Activated B cell treated with CpG ODN at 0.5 μM for 24 hours (primary cell): ENCODE measurements at regions not wholly inside any gene's neighbourhood (a gene's known extent, or its start where the extent isn't known, plus 50 kb on each side); places are given as distances from the start of the nearest gene placed in this dataset.
A peak's percentile ranks its signal among the peaks of the same experiment; 100 is the strongest.
"Not testable (repeated sequence)": the region's sequence is repeated elsewhere in the genome, so short reads cannot be mapped to it uniquely, and the experiment has no call there.

Experiments used
- ATAC-seq: fragments of 200-7000 bp; cut with Tn5 transposase; one replicate; pipeline ENCODE4 v1.10.0; 2021; ENCODE audit warnings: low read depth, mild to moderate bottlenecking, moderate library complexity
- CTCF ChIA-PET: fragments of 350-600 bp; sonication (Branson Sonifier 250); formaldehyde crosslinking; loops from one replicate; lab custom pipeline; 2021; ENCODE audit warnings: antibody characterized with exemption; lab: Charles Lee
- POLR2A ChIA-PET: fragments of 350-600 bp; sonication (Branson Sonifier 250); formaldehyde crosslinking; loops from one replicate; lab custom pipeline; 2021; ENCODE audit warnings: antibody characterized with exemption; lab: Charles Lee
- DNase-seq: peaks from one replicate; pipeline ENCODE4 v3.0.0; 2022
- H3K27ac Mint-ChIP-seq: one replicate; pipeline ENCODE4 v1.8.0; 2020; ENCODE audit warnings: mixed read lengths
- H3K27me3 Mint-ChIP-seq: one replicate; pipeline ENCODE4 v1.8.0; 2021; ENCODE audit warnings: mixed read lengths
- H3K36me3 Mint-ChIP-seq: one replicate; pipeline ENCODE4 v1.8.0; 2021; ENCODE audit warnings: low read depth, mixed read lengths
- H3K4me1 Mint-ChIP-seq: one replicate; pipeline ENCODE4 v1.8.0; 2021; ENCODE audit warnings: mixed read lengths
- H3K4me3 Mint-ChIP-seq: one replicate; pipeline ENCODE4 v1.8.0; 2020; ENCODE audit warnings: mild to moderate bottlenecking, mixed read lengths
- H3K9me3 Mint-ChIP-seq: one replicate; pipeline ENCODE4 v1.8.0; 2020; ENCODE audit warnings: mixed read lengths
- intact Hi-C: fragments of 100-400 bp; cut with micrococcal nuclease; formaldehyde crosslinking; loops from one replicate; pipeline ENCODE4 v1.15.1; 2024
- TF ChIP-seq, protein P1 (sequence below): fragments of 200-600 bp; IDR thresholded peaks from one replicate; pipeline ENCODE4 v1.8.0; 2022; ENCODE audit warnings: antibody characterized with exemption, mild to moderate bottlenecking

DNA sequence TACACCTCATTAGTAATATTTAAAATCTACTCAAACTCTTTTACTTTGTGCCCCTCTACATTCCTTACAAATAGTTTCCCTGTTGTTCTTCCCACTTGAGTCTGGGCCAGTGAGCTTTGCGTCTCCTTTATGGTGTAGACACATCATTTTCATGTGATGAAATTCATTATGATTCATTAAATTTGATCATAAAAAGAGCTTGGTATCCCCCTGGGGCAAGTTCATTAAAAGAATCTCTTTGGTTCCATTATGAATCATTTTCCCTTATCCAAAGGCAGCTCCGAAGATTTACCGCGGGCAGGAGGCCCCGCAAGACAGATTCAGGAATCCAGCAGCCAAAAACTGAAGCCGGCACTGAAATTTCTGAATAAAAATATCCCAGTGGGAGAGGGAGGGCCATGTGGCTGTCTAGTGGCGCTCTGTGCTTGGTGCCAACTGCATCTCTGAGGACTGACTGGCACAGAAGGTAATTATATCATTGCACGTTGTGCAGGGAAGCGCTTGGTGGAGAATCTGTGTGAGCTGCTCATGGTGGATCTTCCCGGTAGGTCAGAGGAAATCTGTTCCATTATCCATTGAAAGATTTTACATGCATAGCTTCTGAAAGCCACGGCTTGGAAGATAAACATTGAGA is 151.4 kb upstream of the PITRM1 start:
- ATAC-seq (no peak), DNase-seq (no peak)
- ChIA-PET POLR2A (interaction anchor here (0.5 kb wide), 1 partner anchor 11 kb away, joined by 5 read pairs; no protein-coding TSS in a partner anchor), CTCF (no interaction called here)
- no peaks in the 10 kb centered on the region for H3K9me3 Mint-ChIP-seq
- no peak overlapping the region for H3K4me3 Mint-ChIP-seq
- no peak overlapping the region for H3K27ac Mint-ChIP-seq
- no peaks in the 10 kb centered on the region for H3K4me1 Mint-ChIP-seq
- intact Hi-C loops = no loop called here
- no peaks in the 10 kb centered on the region for H3K27me3 Mint-ChIP-seq
- TF ChIP-seq, protein P1, sequence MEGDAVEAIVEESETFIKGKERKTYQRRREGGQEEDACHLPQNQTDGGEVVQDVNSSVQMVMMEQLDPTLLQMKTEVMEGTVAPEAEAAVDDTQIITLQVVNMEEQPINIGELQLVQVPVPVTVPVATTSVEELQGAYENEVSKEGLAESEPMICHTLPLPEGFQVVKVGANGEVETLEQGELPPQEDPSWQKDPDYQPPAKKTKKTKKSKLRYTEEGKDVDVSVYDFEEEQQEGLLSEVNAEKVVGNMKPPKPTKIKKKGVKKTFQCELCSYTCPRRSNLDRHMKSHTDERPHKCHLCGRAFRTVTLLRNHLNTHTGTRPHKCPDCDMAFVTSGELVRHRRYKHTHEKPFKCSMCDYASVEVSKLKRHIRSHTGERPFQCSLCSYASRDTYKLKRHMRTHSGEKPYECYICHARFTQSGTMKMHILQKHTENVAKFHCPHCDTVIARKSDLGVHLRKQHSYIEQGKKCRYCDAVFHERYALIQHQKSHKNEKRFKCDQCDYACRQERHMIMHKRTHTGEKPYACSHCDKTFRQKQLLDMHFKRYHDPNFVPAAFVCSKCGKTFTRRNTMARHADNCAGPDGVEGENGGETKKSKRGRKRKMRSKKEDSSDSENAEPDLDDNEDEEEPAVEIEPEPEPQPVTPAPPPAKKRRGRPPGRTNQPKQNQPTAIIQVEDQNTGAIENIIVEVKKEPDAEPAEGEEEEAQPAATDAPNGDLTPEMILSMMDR = no peak
- H3K36me3 Mint-ChIP-seq = no peaks in the 10 kb centered on the region

DNA sequence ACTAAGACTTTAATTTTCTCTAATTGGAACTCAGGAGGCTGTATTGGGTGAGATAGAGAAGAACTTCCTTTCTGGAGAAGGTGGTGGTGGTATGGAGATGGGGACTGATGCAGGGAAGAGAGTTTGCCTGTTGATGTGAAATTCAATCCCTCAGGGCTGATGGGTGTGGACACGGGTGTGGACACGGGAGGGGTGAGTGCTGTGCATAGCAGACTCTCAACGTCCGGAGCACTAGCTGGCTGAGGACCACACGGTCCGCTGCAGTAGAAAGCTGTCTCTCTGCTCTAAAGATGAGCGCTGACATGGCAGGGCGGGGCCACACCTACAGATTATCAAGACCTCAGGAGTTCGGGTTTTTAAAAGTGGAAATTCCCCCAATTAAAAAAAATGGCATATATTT is 148.5 kb upstream of the PITRM1 start:
- Mint-ChIP-seq H3K36me3 (no peaks in the 10 kb centered on the region), H3K9me3 (no peaks in the 10 kb centered on the region), H3K27ac (no peak overlapping the region), H3K27me3 (no peaks in the 10 kb centered on the region), H3K4me3 (no peak overlapping the region), H3K4me1 (no peaks in the 10 kb centered on the region)
- ATAC-seq = no peak
- no peak for DNase-seq
- TF ChIP-seq, protein P1 = no peak
- POLR2A ChIA-PET = no interaction called here
- intact Hi-C loops = no loop called here
- CTCF ChIA-PET = no interaction called here

DNA sequence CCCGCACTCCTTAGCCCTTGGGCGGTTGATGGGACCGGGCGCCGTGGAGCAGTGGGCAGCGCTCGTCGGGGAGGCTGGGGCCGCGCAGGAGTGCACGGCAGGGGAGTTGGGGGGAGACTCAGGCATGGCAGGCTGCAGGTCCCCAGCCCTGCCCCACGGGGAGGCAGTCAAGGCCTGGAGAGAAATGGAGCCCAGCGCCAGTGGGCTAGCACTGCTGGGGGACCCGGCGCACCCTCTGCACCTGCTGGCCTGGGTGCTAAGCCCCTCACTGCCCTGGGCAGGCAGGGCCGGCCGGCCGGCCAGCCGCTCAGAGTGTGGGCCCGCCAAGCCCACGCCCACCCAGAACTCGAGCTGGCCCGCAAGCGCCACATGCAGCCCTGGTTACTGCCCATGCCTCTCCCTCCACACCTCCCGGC is 147.2 kb upstream of the PITRM1 start:
- Mint-ChIP-seq H3K4me1 (no peaks in the 10 kb centered on the region), H3K27me3 (peaks cover 2% of the 10 kb centered on the region), H3K36me3 (no peaks in the 10 kb centered on the region), H3K9me3 (no peaks in the 10 kb centered on the region), H3K4me3 (no peak overlapping the region), H3K27ac (no peak overlapping the region)
- intact Hi-C loops = no loop called here
- ATAC-seq (no peak), DNase-seq (no peak)
- TF ChIP-seq, protein P1 = no peak
- ChIA-PET CTCF (no interaction called here), POLR2A (no interaction called here)

DNA sequence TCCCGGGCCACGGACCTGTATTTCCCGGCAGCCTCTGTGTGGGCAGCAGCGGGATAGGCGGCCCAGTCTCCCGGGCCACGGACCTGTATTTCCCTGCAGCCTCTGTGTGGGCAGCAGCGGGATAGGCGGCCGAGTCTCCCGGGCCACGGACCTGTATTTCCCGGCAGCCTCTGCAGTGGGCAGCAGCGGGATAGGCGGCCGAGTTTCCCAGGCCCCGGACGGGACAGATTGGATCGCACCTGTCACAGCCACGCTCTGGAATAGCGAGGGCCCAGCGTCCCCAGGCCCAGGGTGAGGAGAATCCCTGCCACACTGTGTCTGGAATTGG is 145.9 kb upstream of the PITRM1 start:
- CTCF ChIA-PET = not testable (repeated sequence)

DNA sequence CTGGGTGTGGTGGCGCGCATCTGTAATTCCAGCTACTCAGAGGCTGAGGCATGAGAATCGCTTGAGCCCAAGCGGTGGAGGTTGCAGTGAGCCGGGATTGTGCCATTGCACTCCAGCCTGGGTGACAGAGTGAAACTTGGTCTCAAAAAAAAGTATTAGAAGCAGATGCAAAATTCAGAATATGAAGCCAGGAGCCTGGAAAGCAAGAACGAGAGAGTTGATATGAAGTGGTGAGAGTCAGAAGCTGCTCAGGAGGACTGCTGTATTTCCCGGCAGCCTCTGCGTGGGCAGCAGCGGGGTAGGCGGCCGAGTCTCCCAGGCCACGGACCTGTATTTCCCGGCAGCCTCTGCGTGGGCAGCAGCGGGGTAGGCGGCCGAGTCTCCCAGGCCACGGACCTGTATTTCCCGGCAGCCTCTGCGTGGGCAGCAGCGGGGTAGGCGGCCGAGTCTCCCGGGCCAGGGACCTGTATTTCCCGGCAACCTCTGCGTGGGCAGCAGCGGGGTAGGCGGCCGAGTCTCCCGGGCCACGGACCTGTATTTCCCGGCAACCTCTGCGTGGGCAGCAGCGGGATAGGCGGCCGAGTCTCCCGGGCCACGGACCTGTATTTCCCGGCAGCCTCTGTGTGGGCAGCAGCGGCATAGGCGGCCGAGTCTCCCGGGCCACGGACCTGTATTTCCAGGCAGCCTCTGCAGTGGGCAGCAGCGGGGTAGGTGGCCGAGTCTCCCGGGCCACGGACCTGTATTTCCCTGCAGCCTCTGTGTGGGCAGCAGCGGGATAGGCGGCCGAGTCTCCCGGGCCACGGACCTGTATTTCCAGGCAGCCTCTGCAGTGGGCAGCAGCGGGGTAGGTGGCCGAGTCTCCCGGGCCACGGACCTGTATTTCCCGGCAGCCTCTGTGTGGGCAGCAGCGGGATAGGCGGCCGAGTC is 145.2 kb upstream of the PITRM1 start:
- H3K27me3 Mint-ChIP-seq, H3K36me3 Mint-ChIP-seq, H3K4me3 Mint-ChIP-seq, H3K27ac Mint-ChIP-seq, intact Hi-C loops, POLR2A ChIA-PET, DNase-seq, ATAC-seq, CTCF ChIA-PET, H3K9me3 Mint-ChIP-seq, H3K4me1 Mint-ChIP-seq: not testable (repeated sequence)

More for the DNA sequence above, 145.9 kb upstream of the PITRM1 start:
- H3K36me3 Mint-ChIP-seq, H3K4me3 Mint-ChIP-seq, H3K27me3 Mint-ChIP-seq, H3K4me1 Mint-ChIP-seq, DNase-seq, POLR2A ChIA-PET, H3K9me3 Mint-ChIP-seq, ATAC-seq, H3K27ac Mint-ChIP-seq, intact Hi-C loops: not testable (repeated sequence)

DNA sequence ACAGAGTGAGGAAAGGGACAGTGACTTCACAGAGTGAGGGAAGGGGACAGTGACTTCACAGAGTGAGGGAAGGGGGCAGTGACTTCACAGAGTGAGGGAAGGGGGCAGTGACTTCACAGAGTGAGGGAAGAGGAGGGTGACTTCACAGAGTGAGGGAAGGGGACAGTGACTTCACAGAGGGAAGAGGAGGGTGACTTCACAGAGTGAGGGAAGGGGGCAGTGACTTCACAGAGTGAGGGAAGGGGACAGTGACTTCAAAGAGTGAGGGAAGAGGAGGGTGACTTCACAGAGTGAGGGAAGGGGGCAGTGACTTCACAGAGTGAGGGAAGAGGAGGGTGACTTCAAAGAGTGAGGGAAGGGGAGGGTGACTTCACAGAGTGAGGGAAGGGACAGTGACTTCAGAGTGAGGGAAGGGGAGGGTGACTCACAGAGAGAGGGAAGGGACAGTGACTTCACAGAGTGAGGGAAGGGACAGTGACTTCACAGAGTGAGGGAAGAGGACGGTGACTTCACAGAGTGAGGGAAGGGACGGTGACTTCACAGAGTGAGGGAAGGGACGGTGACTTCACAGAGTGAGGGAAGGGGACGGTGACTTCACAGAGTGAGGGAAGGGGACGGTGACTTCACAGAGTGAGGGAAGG is 142.0 kb upstream of the PITRM1 start:
- H3K4me3 Mint-ChIP-seq, intact Hi-C loops, CTCF ChIA-PET, H3K9me3 Mint-ChIP-seq, ATAC-seq, H3K27ac Mint-ChIP-seq, H3K36me3 Mint-ChIP-seq, POLR2A ChIA-PET, H3K27me3 Mint-ChIP-seq, H3K4me1 Mint-ChIP-seq, DNase-seq: not testable (repeated sequence)

DNA sequence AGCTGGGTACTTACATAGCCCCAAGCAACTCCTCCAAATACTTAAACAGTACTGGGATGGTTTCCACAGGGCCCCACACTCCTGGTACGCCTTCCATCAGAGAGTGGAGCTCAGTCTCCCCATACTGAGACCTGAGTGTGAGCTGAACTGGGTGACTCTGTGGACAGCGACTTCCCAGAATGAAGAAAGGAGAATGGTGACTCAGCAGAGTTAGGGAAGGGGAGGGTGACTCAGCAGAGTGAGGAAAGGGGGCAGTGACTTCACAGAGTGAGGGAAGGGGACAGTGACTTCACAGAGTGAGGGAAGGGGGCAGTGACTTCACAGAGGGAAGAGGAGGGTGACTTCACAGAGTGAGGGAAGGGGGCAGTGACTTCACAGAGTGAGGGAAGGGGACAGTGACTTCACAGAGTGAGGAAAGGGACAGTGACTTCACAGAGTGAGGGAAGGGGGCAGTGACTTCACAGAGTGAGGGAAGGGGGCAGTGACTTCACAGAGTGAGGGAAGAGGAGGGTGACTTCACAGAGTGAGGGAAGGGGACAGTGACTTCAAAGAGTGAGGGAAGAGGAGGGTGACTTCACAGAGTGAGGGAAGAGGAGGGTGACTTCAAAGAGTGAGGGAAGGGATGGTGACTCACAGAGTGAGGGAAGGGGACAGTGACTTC is 141.3 kb upstream of the PITRM1 start:
- peak overlapping the region; percentile 35 for H3K27ac Mint-ChIP-seq
- H3K4me1 Mint-ChIP-seq, H3K9me3 Mint-ChIP-seq, H3K36me3 Mint-ChIP-seq, H3K27me3 Mint-ChIP-seq, POLR2A ChIA-PET, H3K4me3 Mint-ChIP-seq, DNase-seq, ATAC-seq, CTCF ChIA-PET, intact Hi-C loops: not testable (repeated sequence)
